COLO668 (cell line): ENCODE measurements at regions not wholly inside any gene's neighbourhood (a gene's known extent, or its start where the extent isn't known, plus 50 kb on each side); places are given as distances from the start of the nearest gene placed in this dataset.

Experiments
- DNase-seq: peaks from one replicate; lab custom pipeline; 2025; ENCODE audit not compliant: unreplicated experiment; lab: John Stamatoyannopoulos, UW

GRCh38 chr21:25424634-25425033, 182.6 kb downstream of the MRPL39 start:
- DNase-seq: no peak

DNA sequence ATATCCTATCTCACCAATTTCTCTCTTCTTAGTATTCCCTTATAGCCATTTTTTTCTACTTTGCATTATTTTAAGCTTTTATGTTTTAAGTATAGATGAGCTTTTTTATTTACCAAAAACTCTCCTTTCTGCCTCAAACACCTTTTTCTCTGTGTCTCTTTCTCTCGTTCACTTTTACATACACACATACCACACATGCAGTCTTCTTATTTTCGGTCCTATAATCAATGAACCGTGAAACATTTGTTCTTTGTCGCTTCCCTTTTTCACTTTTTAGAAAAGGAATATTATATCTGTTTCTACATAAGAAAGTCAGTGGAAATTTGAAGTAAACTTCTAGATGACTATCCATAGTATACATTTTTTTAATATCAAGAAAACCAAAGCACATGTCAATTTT, 183.2 kb downstream of the MRPL39 start:
- DNase-seq: no peak

DNA sequence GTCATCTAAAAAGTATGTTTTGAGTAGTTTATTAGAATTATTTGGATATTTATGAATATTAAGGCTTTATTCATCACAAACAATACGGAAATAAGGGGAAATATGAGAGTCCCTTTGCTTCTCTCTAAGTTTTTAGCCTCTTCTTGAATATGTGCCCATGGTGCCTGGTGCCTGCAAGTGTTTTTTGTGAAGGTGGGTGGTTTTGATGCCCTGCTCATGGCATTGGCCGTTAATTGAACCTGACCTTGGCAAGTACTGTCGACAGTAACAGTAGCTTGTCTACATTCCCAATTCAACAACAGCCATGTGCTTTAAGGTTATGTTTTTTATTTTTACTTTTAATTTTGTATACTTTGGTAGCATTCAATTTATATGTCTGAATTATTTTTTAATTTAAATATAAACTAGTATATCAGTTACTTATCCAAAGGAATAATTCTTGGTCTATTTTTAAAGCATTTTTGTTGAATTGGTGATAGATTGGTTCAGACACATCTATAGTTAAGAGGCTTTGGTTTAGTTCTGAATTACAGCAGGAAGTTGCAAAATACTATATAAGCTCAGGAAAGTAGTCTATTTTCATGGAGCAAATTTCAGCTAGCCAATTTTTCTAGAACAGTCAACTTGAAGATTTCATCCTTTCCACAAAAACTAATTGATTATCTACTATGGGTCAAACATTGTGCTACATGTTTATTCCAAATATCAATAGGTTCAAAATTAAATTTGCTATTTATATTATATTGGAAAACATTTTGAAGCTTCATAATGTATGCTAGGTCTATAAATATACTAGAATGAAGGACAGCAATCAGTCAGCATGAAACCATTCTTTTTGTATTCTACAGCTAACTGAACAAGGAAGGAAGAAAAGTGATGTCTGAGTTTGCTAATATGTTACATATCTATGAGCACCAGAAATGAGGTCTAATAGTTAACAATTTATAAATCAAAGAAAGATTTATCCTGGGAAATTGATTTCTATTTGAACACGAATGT, 184.4 kb downstream of the MRPL39 start:
- no peak for DNase-seq

GRCh38 chr21:25421321-25422028, 185.8 kb downstream of the MRPL39 start:
- peak; percentile 46 for DNase-seq

DNA sequence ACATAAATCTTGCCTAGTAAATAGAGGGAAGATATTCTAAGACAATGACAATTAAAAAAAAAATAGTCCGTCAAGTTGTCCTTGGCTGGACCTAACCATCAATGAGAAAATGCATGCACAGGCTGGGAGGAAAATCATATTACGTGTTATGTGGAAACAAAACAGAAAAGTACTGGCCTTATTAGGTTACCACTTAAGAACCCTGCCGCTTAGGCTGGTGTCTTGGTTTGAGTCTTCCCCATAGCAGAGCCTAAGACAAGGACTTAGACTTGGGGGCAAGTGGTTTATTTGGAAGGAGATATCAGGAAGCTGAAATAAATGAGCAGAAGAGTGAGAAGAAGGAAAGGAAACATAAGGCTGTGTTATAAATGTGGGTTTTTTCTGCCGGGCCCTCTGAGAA, 186.4 kb downstream of the MRPL39 start:
- DNase-seq: no peak

DNA sequence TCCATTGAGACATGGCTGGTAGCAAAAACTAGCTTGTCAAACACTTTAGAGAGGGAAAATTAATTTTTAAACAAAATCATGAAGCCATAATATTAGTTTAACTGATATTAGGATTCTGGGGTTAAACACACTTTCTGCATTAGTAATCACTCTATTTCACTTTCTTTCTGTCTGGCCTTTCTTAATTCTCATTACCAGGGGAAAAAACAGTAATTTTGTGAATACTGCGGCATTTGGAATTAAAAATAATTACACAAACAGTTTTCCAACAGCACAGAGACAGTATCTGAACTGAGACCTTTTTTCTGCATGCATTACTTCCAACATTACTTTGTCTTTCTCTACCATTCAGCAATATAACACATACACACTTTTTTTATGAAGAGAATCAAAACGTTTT, 190.6 kb downstream of the MRPL39 start:
- no peak for DNase-seq

DNA sequence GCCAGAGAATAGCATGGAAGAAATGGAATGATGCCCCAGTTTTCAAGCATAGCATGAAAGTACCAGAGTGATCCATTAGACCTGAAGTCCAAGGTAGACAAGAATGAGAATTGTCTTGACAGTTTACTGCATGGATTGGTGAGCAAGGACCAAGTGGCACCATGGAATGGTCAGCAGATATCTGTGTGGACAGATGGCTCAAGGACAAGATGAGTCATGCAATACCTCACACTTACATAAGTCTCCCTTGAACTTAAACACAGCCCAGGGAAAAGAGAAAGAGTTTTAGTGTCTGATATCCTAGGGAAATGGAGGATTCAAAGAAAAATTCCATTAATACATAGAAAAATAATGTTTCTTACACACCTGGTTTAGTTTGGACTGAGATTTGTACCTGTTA, 195.2 kb downstream of the MRPL39 start:
- DNase-seq: no peak

DNA sequence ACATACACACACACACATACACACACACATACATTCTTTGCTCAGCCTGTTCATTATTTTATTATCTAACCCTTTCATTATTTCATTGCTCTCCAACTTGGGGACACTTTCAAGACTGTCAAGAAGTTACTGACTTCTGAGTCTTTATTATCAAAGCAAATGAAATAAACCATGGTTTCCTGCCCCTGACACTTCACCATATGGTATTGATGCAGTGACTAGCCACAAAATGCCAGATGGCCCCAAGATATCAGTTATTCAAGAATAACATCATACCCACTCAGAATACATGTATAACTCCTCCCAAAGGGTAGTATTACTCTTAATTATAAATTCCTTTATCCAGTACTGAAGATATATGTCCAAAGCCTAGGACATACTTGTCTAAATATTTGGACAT, 197.3 kb downstream of the MRPL39 start:
- DNase-seq: no peak

DNA sequence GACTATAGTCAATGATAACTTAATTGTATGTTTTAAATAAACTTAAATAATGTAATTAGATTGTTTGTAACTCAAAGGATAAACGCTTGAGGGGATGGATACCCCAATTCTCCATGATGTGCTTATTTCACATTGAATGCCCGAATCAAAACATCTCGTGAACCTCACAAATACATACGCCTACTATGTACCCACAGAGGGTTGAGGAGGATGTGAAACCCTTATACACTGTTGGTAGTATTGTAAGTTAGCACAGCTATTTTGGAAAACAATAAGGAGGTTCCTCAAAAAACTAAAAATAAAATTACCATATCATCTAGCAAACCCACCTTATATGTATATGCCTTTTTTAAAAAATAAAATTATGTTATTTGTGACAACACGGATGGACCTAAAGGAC, 198.6 kb downstream of the MRPL39 start:
- DNase-seq: no peak

- no peak for DNase-seq
These were observed 200.2 kb downstream of the MRPL39 start for GRCh38 chr21:25406887-25407579.

GRCh38 chr21:25405984-25406383, 201.3 kb downstream of the MRPL39 start:
- no peak for DNase-seq

DNA sequence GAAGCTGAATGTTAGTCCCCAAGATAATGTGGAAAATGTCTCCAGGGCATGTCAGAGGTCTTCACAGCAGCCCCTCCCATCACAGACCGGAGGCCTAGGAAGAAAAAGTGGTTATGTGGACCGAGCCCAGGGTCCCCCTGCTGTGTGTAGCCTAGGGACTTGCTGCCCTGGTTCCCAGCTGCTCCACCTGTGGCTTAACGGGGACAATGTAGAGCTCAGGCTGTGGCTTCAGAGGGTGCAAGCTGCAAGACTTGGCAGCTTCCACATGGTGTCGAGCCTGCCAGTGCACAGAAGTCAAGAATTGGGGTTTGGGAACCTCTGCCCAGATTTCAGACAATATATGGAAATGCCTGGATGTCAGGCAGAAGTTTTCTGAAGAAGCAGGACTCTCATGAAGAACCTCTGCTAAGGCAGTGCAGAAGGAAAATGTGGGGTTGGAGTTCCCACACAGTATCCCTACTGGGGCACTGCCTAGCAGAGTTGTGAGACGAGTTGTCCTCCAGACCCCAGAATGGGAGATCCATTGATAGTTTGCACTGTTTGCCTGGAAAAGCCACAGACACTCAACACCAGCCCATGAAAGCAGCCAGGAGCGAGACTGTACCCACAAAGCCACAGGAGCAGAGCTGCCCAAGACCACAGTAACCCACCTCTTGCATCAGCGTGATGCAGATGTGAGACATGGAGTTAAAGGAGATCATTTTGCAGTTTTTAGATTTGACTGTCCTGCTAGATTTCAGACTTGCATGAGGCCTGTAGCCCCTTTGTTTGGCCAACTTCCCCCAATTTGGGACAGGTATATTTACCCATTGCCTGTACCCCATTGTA, 204.9 kb downstream of the MRPL39 start:
- DNase-seq: no peak

- DNase-seq: no peak
These were observed 206.9 kb downstream of the MRPL39 start for GRCh38 chr21:25400427-25400826.

GRCh38 chr21:25398630-25399029, 208.7 kb downstream of the MRPL39 start:
- no peak for DNase-seq

- DNase-seq: no peak
These were observed 211.1 kb downstream of the MRPL39 start for GRCh38 chr21:25396135-25396711.

- DNase-seq: no peak
These were observed 215.5 kb downstream of the MRPL39 start for GRCh38 chr21:25391777-25392176.

- DNase-seq: no peak
These were observed 216.6 kb downstream of the MRPL39 start for GRCh38 chr21:25390701-25391100.

- no peak for DNase-seq
These were observed 219.6 kb downstream of the MRPL39 start for GRCh38 chr21:25387665-25388064.

GRCh38 chr21:25385911-25386474, 221.3 kb downstream of the MRPL39 start:
- DNase-seq: peak; percentile 32

GRCh38 chr21:25385341-25385740, 221.9 kb downstream of the MRPL39 start:
- no peak for DNase-seq
